ENCODE measurements at regions not wholly inside any gene's neighbourhood (a gene's known extent, or its start where the extent isn't known, plus 50 kb on each side); places are given as distances from the start of the nearest gene placed in this dataset.

GRCh38 chr12:125540580-125541204 is 475.5 kb downstream of the AACS start:
- TF ChIP-seq CTCF (IDR thresholded peaks at IDR 0.05) (no peak), POLR2A (IDR thresholded peaks at IDR 0.05) (no peak)

Data from adrenal gland (tissue), 5 donors.